ENCODE measurements at regions not wholly inside any gene's neighbourhood (a gene's known extent, or its start where the extent isn't known, plus 50 kb on each side); places are given as distances from the start of the nearest gene placed in this dataset.
A peak's percentile ranks its signal among the peaks of the same experiment; 100 is the strongest.

- no peak for DNase-seq (ENCODE audit: low spot score)
- TF ChIP-seq CTCF (IDR thresholded peaks at IDR 0.05): no peak
- Histone ChIP-seq H3K27me3 (no peaks in the 10 kb centered on the region), H3K27ac (no peak overlapping the region), H3K36me3 (no peaks in the 10 kb centered on the region), H3K4me1 (peaks cover 0 to 29% of the 10 kb centered on the region in 2 donors), H3K9me3 (no peaks in the 10 kb centered on the region), H3K4me3 (no peak overlapping the region)
Measured at GRCh38 chrX:39734174-39734776, 363.5 kb downstream of the BCOR start.

- no peaks in the 10 kb centered on the region for H3K27me3 ChIP-seq
- H3K4me1 ChIP-seq: peaks cover 0 to 18% of the 10 kb centered on the region in 2 donors
- no peaks in the 10 kb centered on the region for H3K36me3 ChIP-seq
Measured at GRCh38 chrX:39736216-39737211, 361.2 kb downstream of the BCOR start.

GRCh38 chrX:39739585-39739984, 358.2 kb downstream of the BCOR start:
- H3K27me3 ChIP-seq: no peaks in the 10 kb centered on the region
- peaks cover 0 to 16% of the 10 kb centered on the region in 2 donors for H3K4me1 ChIP-seq
- DNase-seq (ENCODE audit: low spot score): no peak
- no peaks in the 10 kb centered on the region for H3K9me3 ChIP-seq
- no peaks in the 10 kb centered on the region for H3K36me3 ChIP-seq
- no peak overlapping the region for H3K4me3 ChIP-seq
- no peak for TF ChIP-seq CTCF (IDR thresholded peaks at IDR 0.05)
- H3K27ac ChIP-seq: no peak overlapping the region

More at GRCh38 chrX:39736216-39737211, 361.2 kb downstream of the BCOR start:
- peak overlapping the region; percentile 59 to 74 for H3K27ac ChIP-seq
- no peak for TF ChIP-seq CTCF (IDR thresholded peaks at IDR 0.05)
- H3K4me3 ChIP-seq: no peak overlapping the region
- no peaks in the 10 kb centered on the region for H3K9me3 ChIP-seq
- peak; percentile 92 for DNase-seq (ENCODE audit: low spot score)

GRCh38 chrX:39740078-39740477, 357.7 kb downstream of the BCOR start:
- H3K36me3 ChIP-seq: no peaks in the 10 kb centered on the region
- H3K4me1 ChIP-seq: peaks cover 0 to 15% of the 10 kb centered on the region in 2 donors
- no peak overlapping the region for H3K4me3 ChIP-seq
- TF ChIP-seq CTCF (IDR thresholded peaks at IDR 0.05): no peak
- no peaks in the 10 kb centered on the region for H3K9me3 ChIP-seq
- DNase-seq (ENCODE audit: low spot score): no peak
- H3K27ac ChIP-seq: no peak overlapping the region
- no peaks in the 10 kb centered on the region for H3K27me3 ChIP-seq

- H3K4me3 ChIP-seq: no peak overlapping the region
- H3K4me1 ChIP-seq: no peaks in the 10 kb centered on the region
- no peak overlapping the region for H3K27ac ChIP-seq
- no peaks in the 10 kb centered on the region for H3K36me3 ChIP-seq
- no peak for TF ChIP-seq CTCF (IDR thresholded peaks at IDR 0.05)
- no peaks in the 10 kb centered on the region for H3K9me3 ChIP-seq
- DNase-seq (ENCODE audit: low spot score): no peak
- no peaks in the 10 kb centered on the region for H3K27me3 ChIP-seq
Measured at GRCh38 chrX:39741904-39742303, 355.9 kb downstream of the BCOR start.

All from right atrium auricular region (tissue), 2 donors.